WERI-Rb-1 (cell line): ENCODE measurements at regions not wholly inside any gene's neighbourhood (a gene's known extent, or its start where the extent isn't known, plus 50 kb on each side); places are given as distances from the start of the nearest gene placed in this dataset.

Source experiments
- DNase-seq: peaks from one replicate; pipeline ENCODE4 v3.0.0-alpha.2; 2020
- H3K27ac ChIP-seq: fragments of 250-450 bp; sonication (Bioruptor Pico); 2 replicates; pipeline ENCODE4 v1.5.1; 2020; ENCODE audit warnings: mild to moderate bottlenecking, moderate library complexity
- H3K27me3 ChIP-seq: fragments of 250-450 bp; sonication (Bioruptor Pico); 2 replicates; pipeline ENCODE4 v1.5.1; 2021; ENCODE audit warnings: mild to moderate bottlenecking, low read depth, moderate library complexity; ENCODE audit not compliant: insufficient read depth, severe bottlenecking
- H3K36me3 ChIP-seq: fragments of 250-450 bp; sonication (Bioruptor Pico); 2 replicates; pipeline ENCODE4 v1.5.1; 2020; ENCODE audit warnings: mild to moderate bottlenecking, moderate library complexity
- H3K4me3 ChIP-seq: 2 replicates; pipeline ENCODE4 v1.5.1; 2011; ENCODE audit warnings: low read depth, mild to moderate bottlenecking, control low read depth, low read length
- H3K9me3 ChIP-seq: fragments of 250-450 bp; sonication (Bioruptor Pico); 2 replicates; pipeline ENCODE4 v1.5.1; 2021; ENCODE audit warnings: mild to moderate bottlenecking, moderate library complexity; ENCODE audit not compliant: severe bottlenecking
- CTCF ChIP-seq: IDR thresholded peaks from 2 replicates; pipeline ENCODE4 v1.5.1; 2011; ENCODE audit warnings: low read depth, mild to moderate bottlenecking, control low read depth, inconsistent platforms, low read length

- Histone ChIP-seq H3K36me3 (no peaks in the 10 kb centered on the region), H3K9me3 (no peaks in the 10 kb centered on the region), H3K4me3 (no peak overlapping the region), H3K27me3 (no peaks in the 10 kb centered on the region), H3K27ac (no peak overlapping the region)
- no peak for DNase-seq
- no peak for TF ChIP-seq CTCF
These were observed 247.1 kb downstream of the MSRB3 start for GRCh38 chr12:65525491-65526141.

- Histone ChIP-seq H3K27ac (no peak overlapping the region), H3K36me3 (no peaks in the 10 kb centered on the region), H3K4me3 (no peak overlapping the region), H3K9me3 (no peaks in the 10 kb centered on the region), H3K27me3 (no peaks in the 10 kb centered on the region)
- no peak for DNase-seq
- TF ChIP-seq CTCF, result no peak
These were observed 247.8 kb downstream of the MSRB3 start for GRCh38 chr12:65526311-65526710.

DNA sequence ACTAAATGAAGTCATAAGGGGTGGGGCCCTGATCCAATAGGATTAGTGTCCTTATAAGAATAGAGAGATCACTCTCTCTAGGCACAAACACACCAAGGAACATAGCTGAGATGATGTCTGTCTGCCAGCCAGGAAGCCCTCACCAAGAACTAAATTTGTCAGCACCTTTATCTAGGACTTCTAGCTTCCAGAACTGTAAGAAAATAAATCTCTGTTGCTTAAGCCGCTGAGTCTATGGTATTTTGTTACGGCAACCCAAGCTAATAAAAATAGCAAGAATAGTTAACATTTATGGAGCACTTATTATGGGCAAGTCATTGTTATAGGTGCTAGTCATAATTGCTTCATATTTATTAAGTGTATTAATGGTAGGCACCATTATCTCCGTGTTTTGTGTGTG is 249.6 kb downstream of the MSRB3 start:
- TF ChIP-seq CTCF, result no peak
- Histone ChIP-seq H3K4me3 (no peak overlapping the region), H3K9me3 (no peaks in the 10 kb centered on the region), H3K36me3 (no peaks in the 10 kb centered on the region), H3K27me3 (no peaks in the 10 kb centered on the region), H3K27ac (no peak overlapping the region)
- DNase-seq, result no peak

GRCh38 chr12:65529106-65529505 is 250.6 kb downstream of the MSRB3 start:
- H3K27me3 ChIP-seq, result no peaks in the 10 kb centered on the region
- H3K27ac ChIP-seq, result no peak overlapping the region
- DNase-seq, result no peak
- H3K4me3 ChIP-seq, result no peak overlapping the region
- TF ChIP-seq CTCF, result no peak
- no peaks in the 10 kb centered on the region for H3K9me3 ChIP-seq
- H3K36me3 ChIP-seq, result no peaks in the 10 kb centered on the region

DNA sequence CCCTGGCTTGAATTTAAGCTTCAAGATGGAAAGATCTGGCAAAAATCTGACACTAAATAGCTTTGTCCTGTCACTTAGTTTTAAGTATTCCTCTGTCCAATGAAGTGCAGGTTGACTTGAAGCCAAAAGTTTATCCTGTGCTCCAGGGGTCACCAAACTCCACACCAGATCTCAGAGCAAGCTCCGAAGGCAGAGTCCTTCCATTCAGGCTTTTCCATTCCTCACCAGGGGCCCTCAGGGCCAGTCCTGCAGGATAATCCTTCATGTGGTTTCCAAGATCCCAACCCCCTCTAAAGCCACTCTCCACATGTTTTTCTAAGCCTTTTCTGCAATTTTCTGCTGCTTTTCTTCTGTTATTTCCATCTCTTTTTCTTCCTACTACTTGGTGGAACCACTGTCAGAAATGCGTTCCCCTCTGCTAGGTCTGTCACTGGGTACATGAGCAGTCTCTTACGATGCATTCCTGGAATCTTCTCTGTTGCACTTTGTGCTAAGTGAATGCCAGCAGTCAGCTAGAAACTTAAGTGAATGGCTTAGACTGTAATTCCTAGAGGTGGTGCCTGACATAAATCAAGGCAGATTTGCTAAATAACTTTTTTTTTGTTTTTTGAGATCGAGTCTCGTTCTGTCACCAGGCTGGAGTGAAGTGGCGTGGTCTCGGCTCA is 251.4 kb downstream of the MSRB3 start:
- Histone ChIP-seq H3K27ac (no peak overlapping the region), H3K4me3 (no peak overlapping the region), H3K36me3 (no peaks in the 10 kb centered on the region), H3K27me3 (no peaks in the 10 kb centered on the region), H3K9me3 (no peaks in the 10 kb centered on the region)
- no peak for DNase-seq
- no peak for TF ChIP-seq CTCF

DNA sequence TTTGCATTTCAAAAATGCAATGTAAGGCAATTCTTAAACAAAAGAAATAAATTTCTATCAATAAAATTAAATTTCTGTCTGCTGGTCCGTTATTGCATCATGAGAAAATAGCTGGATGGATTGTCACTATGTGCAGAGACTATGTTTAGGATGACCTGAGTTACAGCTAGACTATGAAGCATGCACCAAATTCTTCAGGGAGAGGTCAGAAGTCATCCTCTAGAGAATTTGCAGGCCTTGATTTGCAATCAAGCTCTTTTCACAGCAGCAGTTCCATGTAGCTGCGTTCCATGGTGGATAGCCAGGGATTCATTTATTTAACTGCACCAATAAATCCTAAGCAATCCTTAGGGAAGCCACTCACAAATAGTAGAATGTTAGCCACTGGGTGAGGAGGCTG is 253.7 kb downstream of the MSRB3 start:
- no peak for TF ChIP-seq CTCF
- no peaks in the 10 kb centered on the region for H3K36me3 ChIP-seq
- no peak for DNase-seq
- no peak overlapping the region for H3K27ac ChIP-seq
- no peaks in the 10 kb centered on the region for H3K9me3 ChIP-seq
- no peaks in the 10 kb centered on the region for H3K27me3 ChIP-seq
- no peak overlapping the region for H3K4me3 ChIP-seq
